GM21423 (cell line): ENCODE measurements at regions not wholly inside any gene's neighbourhood (a gene's known extent, or its start where the extent isn't known, plus 50 kb on each side); places are given as distances from the start of the nearest gene placed in this dataset.
"Not testable (repeated sequence)": the region's sequence is repeated elsewhere in the genome, so short reads cannot be mapped to it uniquely, and the experiment has no call there.

Experiments used
- ATAC-seq: cut with Tn5 transposase; IDR thresholded peaks from one replicate; pipeline ENCODE4 v1.9.1; 2021; ENCODE audit warnings: mild to moderate bottlenecking, moderate library complexity; ENCODE audit not compliant: unreplicated experiment

GRCh38 chr15:93384886-93385285 is 295.9 kb upstream of the RGMA start:
- ATAC-seq = no peak

- no peak for ATAC-seq
Measured at GRCh38 chr15:93382200-93382820, 293.3 kb upstream of the RGMA start.

DNA sequence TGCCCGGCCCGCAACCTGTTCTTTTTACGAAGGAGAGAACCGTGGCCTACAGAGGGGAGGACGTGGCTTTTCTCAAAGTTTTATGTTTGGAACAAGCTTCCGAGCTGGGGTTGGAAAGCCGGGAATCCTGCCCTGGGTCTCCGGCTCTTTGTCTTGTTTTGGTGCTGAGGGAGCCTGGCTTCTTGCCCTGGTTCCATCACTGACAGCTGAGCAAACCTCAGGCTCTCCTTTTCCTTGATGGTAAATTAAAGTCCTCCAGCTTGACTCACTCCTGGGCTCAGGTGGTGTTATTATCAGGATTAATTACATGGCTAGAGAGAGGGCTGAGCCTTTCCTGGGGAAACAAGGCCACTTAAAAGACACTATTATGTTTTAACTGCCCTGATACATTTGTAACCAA is 289.5 kb upstream of the RGMA start:
- no peak for ATAC-seq

DNA sequence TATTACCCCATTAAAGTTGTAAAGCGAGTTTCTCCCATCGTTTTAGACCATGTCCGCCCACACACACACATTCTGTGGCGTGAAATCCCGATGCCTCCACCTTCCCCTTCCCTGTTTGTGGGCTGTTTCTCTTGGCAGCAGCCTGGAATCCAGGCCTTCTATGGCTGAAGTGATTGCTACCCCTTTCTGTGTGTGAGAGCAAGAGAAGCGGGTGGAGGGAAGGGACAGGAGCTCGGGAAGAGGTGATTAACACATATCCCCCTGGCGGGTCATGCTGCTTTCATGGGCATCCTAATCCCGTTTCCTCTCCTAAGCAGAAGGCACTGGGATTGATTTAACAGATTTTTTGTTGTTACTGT is 283.8 kb upstream of the RGMA start:
- no peak for ATAC-seq

GRCh38 chr15:93372208-93372864 is 283.3 kb upstream of the RGMA start:
- ATAC-seq = no peak

- no peak for ATAC-seq
Measured at GRCh38 chr15:93366387-93367100, 277.5 kb upstream of the RGMA start.

- ATAC-seq = no peak
Measured at GRCh38 chr15:93362821-93363220, 273.8 kb upstream of the RGMA start.

DNA sequence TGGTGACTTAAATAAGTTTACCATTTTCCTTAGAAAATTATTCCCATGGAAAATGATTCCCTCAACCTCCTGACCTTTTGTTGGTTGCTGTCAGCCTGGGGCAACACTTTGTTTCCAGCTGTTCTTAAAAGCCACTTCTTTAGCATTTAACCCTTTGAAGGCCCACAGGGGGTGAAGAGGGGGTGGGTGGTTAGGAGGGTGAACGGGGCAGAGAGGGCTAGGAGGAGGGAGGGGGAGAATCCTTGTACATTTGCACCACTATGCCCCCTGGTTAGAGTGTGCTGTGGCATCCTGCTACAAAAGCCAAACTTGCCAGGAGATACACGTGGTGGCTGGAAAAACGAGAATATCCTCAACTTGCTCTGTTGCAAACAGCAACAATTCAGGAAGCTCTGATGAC is 273.2 kb upstream of the RGMA start:
- ATAC-seq = no peak

DNA sequence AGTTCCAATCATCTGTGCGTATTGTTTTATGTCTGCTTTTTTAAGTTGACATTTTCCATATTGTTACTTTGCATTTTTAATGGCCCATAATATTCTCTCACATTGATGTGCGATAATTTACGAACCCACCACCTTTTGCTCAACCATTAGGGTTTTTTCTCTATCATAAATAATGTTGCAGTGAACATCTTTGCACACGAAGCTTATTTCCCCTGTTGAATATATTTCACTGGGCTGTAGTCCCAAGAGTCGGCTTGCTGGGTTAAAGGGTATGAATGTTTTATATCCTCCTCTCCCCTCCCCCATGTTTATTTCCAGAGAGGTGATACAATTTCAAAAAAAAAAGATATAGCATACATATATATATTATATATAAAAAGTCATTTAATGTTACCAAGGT is 272.7 kb upstream of the RGMA start:
- no peak for ATAC-seq

- ATAC-seq = no peak
Measured at GRCh38 chr15:93360976-93361375, 272.0 kb upstream of the RGMA start.

DNA sequence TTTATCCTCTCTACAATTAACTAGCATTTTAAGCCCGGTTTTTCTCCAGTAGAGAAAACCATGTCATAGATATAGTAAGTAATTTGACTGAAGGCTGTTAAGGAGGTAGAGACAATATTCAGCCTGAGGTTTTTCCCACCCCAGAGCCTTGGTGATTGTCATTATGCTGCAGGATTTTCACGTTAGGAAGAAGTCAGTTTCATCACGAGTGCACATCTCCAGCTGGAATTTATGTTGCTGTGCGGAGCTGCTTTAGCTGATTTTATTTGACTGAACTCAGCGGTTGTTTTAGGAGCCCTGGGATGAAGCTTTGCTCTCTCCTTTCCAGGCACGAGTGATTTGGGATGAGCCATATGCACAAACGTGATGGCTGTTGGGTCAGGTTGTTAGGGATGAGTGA is 271.3 kb upstream of the RGMA start:
- no peak for ATAC-seq

- no peak for ATAC-seq
Measured at GRCh38 chr15:93359425-93360131, 270.6 kb upstream of the RGMA start.

DNA sequence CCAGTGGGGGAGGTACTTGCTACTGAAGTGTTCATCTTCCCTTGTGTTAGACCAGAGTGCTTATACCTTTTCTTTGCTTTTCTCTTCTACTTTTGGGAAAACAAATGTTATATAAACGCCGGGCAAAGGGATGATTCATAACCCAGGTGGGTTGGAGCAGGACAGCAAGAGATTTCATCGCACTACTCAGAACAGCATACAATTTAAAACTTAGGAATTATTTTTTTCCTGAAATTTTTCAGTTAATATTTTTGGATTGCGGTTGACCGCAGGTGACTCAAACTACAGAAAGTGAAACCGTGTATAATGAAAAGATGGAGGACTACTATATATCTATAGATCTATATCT is 270.0 kb upstream of the RGMA start:
- ATAC-seq = no peak

DNA sequence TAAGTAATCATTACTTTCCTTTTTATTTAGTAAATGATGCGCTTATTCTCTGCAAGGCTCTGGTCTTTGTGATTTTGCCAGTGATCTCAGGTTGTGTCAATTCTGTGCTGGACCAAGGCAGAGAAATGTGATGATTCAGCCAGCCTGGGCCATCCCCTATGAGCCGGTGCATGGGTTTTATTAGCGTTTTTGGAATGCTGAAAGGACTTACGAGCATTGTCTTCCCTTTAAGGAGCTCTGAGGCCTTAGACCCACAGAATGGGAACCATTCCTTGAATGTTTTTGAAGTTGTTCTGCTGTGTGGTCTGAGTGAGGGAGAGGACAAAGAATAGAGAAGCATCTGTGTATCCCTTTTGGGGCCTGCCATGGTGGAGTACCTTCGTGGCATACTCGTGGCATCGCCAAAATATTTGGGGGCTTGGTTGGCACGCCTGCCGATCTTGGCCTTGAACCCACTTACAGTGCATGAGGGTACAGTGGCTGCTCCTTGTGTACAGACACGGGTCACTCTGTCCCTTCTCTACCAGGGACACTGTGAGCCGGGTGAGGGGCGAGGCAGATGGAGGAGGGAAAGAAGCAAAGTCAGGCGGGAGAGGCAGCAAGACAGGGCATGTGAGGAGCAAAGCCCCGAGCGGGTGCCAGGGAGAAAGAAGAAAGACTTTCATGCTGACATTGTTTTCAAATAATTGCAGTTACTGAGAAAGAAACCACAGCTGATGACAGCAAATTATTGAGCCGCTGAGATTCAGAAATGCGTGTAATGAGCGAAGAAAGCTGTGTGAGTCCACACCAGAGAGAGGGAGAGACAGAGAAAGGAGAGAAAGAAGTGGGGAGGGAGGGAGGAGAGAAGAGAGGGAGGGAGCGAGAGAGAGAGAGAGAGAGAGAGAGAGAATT is 269.4 kb upstream of the RGMA start:
- ATAC-seq = no peak

- no peak for ATAC-seq
Measured at GRCh38 chr15:93348711-93349545, 259.9 kb upstream of the RGMA start.

GRCh38 chr15:93347986-93348385 is 259.0 kb upstream of the RGMA start:
- ATAC-seq = no peak

DNA sequence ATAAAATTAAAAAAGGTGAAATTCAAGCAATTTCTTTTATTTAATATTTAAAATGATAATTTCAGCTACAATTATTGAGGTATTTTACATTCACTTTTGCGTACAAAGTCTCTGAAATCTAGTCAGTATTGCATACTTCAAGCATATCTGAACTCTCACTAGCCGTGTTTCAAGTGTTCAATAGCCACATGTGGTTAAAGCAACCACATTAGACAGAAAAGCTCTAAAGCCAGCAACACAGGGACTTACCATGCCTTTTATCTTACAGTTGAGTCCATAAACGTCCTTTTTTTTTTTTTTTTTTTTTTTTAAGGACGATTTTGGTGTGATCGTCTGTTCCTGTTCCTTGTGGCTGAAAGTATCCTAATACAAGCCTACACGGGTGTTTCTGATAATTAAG is 257.0 kb upstream of the RGMA start:
- ATAC-seq = no peak

DNA sequence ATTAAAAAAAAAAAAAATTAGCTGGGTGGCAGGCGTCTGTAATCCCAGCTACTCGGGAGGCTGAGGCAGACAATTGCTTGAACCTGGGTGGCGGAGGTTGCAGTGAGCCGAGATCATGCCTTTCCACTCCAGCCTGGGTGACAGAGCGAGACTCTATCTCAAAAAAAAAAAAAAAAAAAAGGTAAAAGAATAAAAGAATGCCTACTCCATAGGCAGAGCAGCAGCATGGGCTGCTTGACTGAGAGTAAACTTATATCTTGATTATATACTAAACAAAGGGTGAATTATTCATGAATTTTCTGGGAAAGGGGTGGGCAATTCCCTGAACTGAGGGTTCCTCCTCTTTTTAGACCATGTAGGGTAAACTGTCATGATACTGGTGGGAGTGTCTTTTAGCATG is 254.4 kb upstream of the RGMA start:
- ATAC-seq = not testable (repeated sequence)

DNA sequence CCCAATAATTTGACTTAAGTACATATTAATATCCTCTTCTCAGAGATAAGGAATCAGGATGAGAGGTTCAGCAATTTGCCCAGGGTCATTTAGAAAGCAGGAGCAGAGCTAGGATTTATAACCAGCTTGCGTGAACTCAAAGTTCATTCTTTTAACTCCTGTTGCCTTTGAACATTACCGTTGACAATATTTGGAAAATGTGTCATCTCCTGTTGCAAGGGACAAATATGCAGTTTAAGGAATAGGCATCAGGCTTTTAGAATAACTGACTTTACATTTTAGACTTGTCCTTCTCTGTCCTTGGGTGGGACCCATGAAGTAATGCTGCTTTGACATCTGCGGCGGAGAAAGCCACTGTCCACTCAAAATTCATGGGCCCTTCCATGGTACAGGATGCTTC is 252.2 kb upstream of the RGMA start:
- no peak for ATAC-seq

DNA sequence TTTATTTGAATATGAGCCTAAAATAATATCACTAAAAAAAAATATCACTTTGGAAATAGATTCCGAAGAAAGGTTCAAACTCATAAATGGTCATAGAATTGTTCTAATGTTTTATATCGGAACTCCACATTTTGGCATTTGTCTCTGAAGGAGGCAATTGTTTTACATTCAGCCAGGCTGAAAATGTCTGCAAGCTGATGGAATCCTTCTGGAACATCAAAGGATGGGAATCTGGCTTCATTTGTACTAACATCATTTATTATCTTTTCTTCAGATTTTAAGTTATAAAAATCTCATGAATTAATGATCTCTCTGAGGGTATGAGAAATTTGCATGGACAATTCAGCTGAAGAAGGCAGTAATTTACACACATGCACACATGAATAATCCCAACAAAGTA is 251.4 kb upstream of the RGMA start:
- ATAC-seq = no peak
